GM18861 (cell line): ENCODE measurements at regions not wholly inside any gene's neighbourhood (a gene's known extent, or its start where the extent isn't known, plus 50 kb on each side); places are given as distances from the start of the nearest gene placed in this dataset.
"Not testable (repeated sequence)": the region's sequence is repeated elsewhere in the genome, so short reads cannot be mapped to it uniquely, and the experiment has no call there.

ENCODE experiments used
- ATAC-seq: cut with Tn5 transposase; IDR thresholded peaks from one replicate; pipeline ENCODE4 v1.9.1; 2021; ENCODE audit not compliant: unreplicated experiment

GRCh38 chr1:146292940-146293936 is 64.4 kb upstream of the NOTCH2NLA start:
- ATAC-seq = peak; percentile 46

- ATAC-seq = not testable (repeated sequence)
Measured at GRCh38 chr1:146292424-146292823, 63.6 kb upstream of the NOTCH2NLA start.

- ATAC-seq = not testable (repeated sequence)
Measured at GRCh38 chr1:146287881-146288280, 59.1 kb upstream of the NOTCH2NLA start.

DNA sequence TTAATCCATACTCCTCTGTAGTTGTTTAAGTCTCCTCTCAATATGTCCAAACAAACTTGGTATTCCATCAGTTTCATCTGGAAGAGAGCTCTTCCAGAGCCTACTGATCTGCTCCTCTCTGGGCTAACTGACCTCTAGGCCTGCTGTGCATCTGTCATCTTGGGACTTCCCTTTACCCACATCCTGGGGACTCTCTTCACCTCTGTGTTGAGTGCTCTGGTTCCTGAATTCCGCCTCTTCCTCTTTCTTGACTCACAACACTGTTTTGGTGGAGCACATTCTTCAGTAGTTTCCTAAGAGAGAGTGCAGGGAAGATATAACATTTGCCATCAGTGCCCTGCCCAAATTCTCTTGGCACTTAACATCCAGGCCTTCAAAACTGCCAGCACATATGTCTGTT is 55.9 kb upstream of the NOTCH2NLA start:
- not testable (repeated sequence) for ATAC-seq

GRCh38 chr1:146283527-146283880 is 54.7 kb upstream of the NOTCH2NLA start:
- peak; percentile 26 for ATAC-seq

DNA sequence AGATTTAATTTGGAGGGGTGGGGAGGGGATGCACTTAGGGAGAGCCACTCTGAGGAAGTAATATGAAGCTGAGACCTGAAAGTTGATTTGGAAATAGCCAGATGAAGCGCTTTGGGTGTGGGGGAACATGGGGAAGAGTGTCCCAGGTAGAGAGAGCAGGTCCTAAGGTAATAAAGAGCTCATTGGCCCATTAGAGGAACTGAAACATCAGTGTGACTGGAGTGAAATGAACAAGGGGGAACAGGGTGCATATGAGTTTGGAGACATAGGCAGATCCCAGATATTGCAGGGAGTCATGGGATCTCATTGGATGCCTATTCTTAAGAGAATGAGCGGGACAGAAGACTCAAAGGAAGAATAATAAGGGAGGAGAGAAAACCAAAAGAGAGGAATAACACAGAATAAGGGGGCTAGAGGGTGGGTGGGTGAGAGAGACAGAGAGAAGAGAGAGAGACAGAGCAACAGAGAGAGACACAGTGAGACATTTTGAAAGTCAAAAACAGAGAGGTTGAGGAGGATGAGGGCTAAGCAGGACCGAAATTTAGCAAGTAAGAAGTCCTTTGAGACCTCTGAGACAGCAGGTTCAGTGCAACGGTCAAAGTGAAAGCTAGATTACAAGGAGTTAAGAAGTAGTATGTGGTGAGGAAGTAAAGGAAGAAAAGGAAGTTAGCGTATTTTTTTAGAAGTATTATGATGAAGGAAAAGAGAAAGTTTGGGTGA is 54.1 kb upstream of the NOTCH2NLA start:
- peak; percentile 62 for ATAC-seq

- not testable (repeated sequence) for ATAC-seq
Measured at GRCh38 chr1:146281522-146281921, 52.7 kb upstream of the NOTCH2NLA start.

DNA sequence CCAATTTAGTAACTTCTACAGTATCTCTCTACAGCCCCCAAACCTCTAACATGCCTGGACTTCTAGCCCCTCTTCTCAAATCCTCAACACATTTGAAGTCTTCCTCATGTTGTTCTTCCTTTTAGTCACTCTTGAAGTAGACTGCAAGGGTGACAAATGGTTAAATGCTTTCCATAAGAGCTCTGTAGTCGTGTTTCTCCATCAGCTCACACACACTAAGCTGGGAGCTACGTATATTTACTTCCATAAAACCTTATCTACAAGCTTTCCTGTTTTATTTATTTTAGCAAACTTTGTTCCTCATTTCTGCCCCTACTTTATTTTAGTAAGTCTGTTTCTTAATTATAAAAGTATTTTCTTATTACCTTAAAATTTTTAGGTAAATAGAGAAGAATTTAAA is 49.9 kb upstream of the NOTCH2NLA start:
- not testable (repeated sequence) for ATAC-seq
